HG02571 (cell line): ENCODE measurements at regions not wholly inside any gene's neighbourhood (a gene's known extent, or its start where the extent isn't known, plus 50 kb on each side); places are given as distances from the start of the nearest gene placed in this dataset.

Experiments used
- ATAC-seq: cut with Tn5 transposase; IDR thresholded peaks from one replicate; pipeline ENCODE4 v1.9.1; 2021; ENCODE audit warnings: mild to moderate bottlenecking, moderate library complexity; ENCODE audit not compliant: unreplicated experiment

DNA sequence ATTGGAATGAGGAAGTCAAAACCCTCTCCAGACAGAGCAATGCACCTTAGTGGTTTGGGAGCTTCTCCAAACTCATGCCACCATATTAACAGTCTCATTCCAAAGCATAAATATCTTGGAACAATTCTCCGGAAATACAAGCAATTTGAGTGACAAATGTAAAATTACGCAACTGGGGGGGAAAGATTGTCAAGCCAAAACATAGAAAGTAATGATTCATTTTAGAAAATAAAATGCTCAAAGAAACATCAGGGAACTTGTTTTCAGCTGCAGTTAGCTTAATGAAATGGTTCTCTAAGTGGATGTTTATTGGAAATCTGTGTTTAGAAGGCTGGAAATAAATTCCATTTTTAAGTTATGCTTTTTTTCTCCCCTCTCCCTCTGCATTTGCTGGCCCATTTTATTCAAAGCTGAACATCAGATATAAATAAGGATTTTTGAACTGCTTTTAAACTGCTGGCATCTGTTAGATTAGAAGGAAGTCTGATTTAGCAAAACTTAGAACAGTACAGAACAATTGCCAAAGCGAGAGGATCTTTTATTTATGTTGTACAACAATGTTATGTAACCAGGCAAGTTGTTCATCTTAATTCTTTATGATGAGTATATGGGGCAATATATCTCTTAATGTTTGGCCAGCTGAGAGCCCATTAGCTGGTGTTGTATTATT lies 551.9 kb downstream of the PRELID2 start:
- ATAC-seq: no peak

DNA sequence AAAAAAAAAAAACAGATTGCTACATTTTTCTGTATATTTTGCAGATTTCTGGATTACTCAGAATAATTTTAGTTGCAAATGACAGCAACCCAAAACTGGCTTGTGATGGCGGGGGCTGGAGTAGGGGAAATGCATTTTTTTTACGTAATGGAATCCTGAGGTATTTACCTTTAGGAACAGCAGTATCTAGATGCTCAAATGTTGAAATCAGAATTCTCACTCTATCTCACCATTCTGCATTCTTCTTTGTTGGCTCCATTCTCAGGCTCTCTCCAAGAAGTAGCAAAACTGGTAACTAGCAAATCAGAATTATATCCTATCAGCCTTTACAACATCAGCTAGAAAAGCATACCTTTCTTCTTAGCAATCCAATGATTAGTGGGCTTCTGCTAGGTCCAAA lies 554.3 kb downstream of the PRELID2 start:
- no peak for ATAC-seq

DNA sequence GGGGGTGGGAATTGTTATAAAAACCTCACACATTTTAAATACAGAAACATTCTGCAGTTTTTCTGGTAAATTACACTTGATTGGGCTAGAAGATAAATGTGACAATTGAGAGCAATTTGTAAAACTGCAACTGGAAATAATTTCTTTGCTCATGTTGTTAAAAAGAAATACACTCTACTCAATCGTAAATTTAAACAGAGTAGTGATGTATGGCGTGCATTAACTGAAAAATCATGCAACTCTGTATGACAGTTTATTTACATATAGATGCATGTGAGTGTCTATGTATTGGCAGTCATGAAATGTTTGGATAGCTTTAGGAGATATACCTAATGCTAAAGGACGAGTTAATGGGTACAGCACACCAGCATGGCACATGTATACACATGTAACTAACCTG lies 554.9 kb downstream of the PRELID2 start:
- no peak for ATAC-seq

DNA sequence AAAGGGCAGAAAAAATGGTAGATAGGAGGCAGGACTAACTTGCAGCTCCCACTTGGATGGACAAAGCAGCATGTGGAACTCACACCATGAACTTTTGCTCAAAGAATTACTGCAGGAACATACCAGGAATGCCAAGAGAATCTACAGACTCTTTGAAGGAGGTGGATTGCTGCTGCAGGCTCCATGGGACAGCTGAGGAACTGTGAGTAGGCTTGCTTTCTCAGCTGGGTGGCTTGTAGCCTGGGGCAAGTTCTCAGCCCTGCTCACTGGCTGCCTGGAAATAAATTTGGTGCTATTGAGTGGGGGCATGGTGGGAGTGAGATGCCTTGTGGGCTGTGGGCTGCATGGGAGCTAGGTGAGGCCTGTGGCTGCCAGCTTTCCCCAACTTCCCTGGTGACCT lies 574.5 kb downstream of the PRELID2 start:
- no peak for ATAC-seq

DNA sequence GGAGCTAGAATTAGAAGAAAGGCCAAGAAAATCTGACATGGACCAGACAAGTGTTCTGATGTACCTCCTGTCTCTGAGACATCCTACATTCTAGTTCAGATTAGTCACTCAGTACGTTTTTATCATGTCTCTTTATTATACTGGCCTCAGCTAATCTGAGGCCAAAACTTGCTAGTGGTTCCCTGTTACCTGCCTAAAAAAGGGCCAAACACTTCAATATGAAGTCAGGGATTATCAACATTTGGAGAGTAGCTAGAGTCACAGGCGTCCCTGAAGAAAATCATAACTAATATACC lies 587.4 kb downstream of the PRELID2 start:
- ATAC-seq: no peak

DNA sequence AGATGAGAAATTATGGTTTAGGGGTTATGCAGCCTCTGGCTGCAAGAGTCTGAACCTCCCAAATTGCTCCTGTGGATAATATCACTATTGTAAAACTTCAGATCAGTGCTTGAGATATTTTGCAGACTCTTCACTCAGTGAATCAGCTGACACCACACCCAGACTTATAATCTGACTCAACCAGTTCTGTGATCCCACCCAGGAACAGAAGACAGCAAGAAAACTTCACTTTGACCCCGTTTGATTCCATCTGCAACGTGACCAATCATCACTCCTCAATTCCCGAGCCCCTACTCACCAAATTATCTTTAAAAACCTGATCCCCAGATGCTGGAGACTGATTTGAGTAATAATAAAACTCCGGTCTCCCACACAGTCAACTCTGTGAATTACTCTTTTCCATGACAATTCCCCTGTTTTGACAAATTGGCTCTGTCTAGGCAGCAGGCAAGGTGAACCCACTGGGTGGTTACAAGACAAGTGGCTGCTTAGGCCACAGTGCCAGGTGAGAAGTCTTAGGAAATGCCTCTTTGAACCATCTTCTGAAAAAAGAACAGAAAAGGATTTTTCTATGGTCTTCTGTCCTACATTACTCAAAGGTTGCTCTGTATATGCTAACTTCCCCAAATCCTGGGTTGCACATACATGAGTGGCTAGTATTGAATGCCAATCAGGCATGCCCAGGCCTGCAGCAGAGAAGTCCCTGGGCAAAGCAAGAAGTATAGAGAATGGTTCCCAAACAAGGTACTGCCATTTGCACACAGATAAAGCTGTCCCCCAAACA lies 588.0 kb downstream of the PRELID2 start:
- ATAC-seq: no peak

DNA sequence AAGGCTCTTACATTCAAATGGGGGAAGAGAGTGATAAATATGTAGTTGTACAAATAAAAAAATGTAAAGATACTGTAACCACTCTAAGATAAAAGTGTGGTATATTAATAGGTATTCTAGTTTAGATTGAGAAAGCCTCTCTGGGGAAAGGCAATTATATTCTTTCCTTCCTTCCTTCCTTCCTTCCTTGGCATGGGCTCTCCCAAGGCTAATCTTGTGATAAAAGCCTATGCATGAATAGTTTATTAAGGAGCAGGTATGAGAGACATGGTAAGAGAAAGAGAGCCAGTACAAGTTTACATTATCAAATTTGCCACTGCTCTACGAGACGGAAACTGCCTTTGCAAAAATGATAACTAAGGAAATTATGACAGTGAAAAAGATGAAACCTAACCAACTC lies 588.8 kb downstream of the PRELID2 start:
- no peak for ATAC-seq

DNA sequence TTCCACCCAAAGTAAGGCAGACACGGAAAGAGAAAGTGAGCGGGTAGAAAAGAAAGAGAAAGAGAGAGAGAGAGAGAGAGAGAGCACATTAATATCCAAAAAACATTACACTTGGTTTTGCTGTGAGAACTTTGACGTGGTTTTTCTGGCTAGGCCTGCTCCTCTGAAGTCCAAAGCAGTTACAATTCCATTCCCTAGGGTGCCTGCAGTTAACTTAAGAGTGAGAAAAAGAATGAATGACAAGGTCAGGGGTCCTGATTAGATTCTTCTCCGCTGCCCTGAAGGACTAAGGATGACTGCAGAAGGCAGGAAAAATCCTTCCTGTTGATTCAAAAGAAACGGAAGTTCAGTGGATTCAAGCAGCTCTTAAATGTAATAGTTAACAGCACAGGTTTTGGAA lies 589.8 kb downstream of the PRELID2 start:
- ATAC-seq: no peak

DNA sequence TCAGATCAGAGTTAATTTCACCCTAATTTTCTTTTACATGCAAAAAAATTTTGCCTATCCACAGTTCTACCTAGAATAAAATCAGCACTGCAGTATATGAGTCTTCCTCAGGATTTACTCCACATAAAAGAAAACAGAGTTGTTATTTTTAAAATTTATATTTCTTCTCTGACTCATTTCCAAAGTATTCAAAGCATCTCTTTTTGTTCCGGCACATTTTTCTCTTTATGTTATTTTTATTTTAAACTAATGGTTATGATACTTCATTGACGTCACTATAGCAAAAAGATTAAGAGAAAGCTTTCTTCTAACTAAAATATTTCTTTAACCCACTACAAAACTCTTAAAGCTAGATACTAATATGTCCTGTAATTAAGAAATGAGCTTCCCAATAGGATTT lies 590.4 kb downstream of the PRELID2 start:
- no peak for ATAC-seq

DNA sequence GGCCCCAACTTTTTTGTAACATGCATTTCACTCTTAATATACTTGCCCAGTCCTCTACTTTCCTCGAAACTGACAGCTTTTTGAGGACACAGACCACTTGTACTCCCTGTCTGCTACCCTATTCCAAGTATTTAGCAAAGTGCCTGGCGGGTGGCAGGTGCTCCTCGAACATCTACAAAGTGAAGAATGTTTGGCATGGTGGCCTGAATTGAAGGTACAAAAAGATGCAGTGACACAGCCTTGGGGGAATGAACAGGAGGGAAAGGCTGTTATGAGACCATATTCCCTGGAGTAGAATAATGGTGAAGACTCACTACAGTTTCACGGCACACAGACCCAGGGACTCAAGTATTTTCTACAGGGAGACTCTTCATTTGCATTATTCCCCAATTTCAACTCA lies 590.9 kb downstream of the PRELID2 start:
- ATAC-seq: no peak

DNA sequence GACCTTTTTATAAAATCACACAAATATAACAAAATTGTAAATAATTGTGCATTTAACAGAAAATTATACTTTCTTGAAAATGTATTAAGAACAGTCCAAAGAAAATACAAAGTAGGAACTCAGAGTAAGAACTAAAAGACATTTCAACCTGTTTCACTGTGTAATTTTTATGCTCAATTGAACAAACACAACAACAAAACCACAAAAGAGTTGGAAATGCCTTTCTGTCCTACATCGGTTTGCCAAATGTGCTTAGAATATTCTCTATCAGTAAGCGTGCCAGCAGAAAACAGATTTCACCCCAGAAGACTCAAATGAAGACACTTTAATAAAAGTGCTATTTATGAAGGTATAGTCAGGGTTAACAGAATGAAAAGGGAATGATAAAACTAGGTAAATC lies 592.1 kb downstream of the PRELID2 start:
- no peak for ATAC-seq

DNA sequence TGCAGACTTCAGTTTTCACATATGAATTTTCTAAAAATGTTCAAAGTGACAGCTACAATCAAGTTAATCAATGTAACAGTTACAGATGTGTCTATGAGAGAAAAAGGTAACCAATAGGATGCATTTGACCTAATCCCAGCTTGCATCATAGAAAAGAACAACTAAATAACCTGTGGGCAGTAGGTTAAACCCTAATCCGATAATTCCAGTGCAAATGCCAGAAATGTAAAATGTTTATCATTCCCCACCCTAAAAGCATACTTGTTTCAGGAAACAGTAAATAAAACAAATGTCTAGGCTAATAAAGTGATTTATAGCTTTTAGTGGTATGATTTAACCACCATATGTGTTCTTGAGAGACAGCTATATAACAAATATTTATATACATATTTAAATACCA lies 592.6 kb downstream of the PRELID2 start:
- no peak for ATAC-seq

DNA sequence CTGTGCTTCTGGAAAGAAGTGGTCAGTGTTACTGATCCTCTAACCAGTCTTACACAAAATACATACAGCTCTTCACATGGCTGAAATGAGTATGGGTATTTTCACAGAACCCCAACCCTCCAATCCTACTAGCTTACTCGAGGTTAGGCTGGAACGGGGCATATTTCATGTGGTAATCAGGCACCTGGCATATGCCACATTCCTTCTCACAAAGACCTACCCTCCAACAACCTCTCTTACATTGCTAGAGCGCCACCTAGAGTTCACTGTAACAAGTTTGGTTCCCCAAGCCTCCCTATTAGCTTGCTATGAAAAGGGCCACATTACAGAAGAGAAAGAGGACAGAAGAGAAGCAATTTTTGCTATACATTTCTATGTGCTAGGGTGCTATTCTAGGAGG lies 597.3 kb downstream of the PRELID2 start:
- ATAC-seq: no peak

DNA sequence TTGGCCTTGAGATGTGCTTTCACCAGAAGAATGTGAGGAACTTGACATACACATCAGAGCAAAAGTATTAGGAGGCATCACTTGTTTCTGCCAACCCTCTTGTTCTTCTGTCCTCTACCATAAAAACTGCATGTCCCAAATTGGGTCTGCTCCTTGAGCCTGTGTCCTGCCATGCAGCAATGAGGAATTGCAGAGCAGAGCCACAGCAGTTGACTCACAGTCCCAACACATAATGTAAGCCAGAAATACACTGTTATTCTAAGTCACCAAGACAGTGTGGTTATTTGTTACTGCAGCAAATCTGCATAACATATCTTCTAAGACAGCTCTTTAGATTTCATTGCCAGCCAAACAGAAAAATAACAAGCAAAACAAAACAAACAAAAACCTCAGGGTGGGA lies 598.2 kb downstream of the PRELID2 start:
- no peak for ATAC-seq

DNA sequence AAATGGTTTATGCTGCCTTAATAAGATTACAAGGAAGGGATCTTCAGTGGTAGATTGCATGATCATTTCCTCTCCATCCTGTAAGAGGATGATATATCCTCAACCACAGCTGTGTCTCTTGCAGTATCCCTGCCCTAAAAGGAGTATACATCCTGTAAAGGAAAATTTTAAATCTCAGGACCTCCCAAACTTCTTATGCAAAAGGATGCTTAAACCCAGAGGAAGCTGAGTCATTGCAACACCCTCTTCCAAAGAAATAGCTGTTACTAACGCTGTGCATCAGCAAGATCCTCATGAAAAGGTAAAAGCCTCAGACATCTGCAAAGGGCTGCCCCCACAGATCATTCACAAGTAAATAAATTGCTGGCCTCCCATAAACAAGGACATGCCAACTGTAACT lies 599.0 kb downstream of the PRELID2 start:
- no peak for ATAC-seq

DNA sequence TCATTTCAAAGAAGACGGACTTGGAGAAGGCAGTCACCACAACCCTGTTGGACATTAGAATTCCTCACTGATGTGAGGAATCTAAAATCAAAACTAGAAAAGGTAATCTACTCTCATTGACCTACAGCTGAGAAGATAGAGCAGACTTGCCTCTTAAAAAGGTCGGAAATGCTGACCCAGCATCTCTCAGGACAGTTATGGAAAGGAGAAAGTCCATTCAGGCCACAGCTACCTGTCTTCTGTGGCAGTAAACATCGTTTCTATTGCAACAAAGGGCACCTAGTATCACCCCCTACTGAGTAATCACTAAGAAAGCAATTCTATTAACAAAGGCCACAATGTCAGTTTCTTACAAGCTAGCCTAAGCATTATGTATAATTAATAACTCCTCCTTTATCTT lies 601.7 kb downstream of the PRELID2 start:
- ATAC-seq: no peak

DNA sequence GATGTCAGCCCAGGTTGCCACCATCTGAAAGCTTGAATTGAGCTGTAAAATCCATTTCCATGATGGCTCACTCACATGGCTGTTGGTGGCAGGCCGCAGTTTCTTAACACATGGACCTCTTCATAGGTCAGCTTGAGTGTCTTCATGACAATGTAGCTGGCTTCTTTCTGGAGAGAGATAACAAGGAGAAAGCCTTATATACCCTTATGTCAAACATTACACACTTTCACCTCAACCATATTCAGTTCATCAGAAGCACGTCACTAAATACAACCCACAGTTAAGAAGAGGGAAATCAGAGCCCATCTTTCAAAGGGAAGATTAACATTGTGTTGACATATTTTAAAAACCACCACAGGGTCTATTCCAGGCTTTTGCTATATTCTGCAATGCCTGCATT lies 604.4 kb downstream of the PRELID2 start:
- no peak for ATAC-seq

DNA sequence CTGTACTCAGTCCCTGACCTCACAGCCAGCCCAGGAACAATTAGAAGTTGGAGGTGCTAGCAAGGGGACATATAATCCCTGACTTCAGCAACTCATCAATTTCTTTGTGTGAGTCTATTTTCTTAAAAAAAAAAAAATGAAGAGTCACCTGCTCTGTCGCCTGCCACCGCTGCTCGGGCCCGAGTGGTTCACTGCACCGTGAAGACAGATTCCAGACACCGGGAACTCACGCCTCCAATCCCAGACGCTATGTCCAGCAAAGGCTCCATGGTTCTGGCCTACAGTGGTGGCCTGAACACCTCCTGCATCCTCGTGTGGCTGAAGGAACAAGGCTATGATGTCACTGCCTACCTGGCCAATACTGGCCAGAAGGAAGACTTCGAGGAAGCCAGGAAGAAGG lies 606.6 kb downstream of the PRELID2 start:
- no peak for ATAC-seq

DNA sequence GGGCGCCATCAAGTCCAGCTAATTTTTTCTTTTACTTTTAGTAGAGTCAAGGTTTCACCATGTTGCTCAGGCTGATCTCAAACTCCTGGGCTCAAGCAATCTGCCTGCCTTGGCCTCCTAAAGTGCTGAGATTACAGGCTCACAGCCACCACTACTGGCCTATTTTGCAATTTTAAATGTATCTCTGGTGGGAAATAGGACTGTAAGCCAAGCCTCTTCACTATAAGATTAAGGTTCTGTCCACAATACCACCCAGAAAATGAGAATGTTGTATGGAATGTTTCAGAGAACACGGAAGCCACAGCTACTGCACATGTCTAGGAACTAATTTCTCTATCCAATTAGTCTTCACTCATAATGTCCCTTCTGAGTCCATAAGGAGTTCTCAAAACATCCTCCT lies 607.3 kb downstream of the PRELID2 start:
- no peak for ATAC-seq

DNA sequence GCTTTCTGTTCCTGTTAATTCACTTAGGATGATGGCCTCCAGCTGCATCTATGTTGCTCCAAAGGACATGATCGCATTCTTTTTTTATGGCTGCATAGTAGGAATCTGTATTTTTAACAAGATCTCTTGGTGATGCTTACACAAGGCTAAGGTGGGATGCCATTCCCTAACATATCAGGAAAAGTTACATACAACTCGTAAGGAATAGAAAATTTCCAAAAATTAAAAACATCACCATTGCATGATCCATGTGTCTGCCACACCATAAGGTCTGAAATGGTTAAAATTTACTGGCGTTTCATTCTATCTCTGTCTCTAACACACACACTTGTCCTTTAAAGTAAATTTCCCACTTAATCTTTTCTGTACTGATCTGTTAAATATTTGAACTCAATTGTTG lies 608.4 kb downstream of the PRELID2 start:
- no peak for ATAC-seq

DNA sequence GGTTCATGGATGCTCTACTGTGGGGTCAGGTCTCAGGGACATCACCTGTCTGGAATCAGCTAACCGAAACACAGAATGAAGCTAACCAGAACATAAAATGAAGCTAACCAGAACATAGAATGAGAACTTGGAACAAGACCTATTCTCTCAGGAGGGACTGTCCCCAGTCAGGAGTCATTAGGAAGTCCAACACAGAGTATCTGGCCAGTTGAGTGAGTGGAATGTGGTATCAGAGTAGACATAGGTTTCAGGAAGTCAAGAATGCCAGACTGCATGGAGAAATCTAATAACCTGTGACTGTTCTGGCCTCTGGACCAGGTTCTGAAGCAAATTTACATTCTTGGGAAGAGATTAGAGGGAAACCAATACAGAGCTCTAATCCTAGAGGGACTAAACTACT lies 609.6 kb downstream of the PRELID2 start:
- no peak for ATAC-seq

DNA sequence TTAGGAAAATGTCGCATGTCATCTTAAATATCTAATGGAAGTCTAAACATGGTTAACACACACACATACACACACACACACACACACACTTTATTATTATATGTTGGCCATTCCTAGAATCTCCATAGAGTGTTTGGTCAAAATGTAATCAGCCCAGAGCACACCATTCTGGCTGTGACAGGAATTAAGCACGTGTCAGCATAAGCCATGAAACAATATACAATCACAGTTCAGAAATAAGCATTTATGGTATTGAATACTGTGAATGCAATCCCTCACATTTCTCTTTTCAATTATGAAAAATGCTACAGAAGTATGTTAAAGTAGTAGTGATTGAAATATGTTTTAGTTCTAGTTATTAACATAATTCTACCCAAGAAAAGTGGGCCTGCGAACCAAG lies 611.6 kb downstream of the PRELID2 start:
- no peak for ATAC-seq

DNA sequence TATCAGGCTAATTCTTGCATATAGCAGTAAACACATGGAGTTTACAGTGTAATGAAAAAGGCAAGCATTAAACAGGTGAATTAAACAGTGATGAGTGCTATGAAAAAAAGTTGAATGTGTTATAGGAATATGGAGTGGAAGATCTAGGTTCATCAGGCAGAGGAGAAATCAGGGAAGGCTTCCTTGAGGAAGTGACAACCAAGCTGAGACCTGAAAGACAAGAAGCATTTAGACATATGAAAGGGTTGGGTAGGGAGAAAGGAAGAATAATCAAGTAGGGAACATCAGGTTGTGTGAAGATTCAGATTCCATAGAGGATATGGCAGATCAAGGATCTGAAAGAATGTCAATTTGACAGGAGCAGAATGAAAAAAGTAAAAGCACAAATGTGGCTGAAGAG lies 612.5 kb downstream of the PRELID2 start:
- ATAC-seq: no peak
